ENCODE measurements at regions not wholly inside any gene's neighbourhood (a gene's known extent, or its start where the extent isn't known, plus 50 kb on each side); places are given as distances from the start of the nearest gene placed in this dataset.

- TF ChIP-seq ZFX (IDR thresholded peaks at IDR 0.05) (no peak), CTCF (conservative IDR thresholded peaks at IDR 0.05) (no peak)
These were observed 333.4 kb upstream of the FBXO33 start for GRCh38 chr14:39765676-39766075.

Data from C4-2B (cell line).